H1 (cell line): ENCODE measurements at regions not wholly inside any gene's neighbourhood (a gene's known extent, or its start where the extent isn't known, plus 50 kb on each side); places are given as distances from the start of the nearest gene placed in this dataset.

Source experiments
- CTCF ChIA-PET: fragments of 300-600 bp; sonication (Branson Sonifier 250); formaldehyde crosslinking; loops from one replicate; lab custom pipeline; 2021; ENCODE audit not compliant: partially characterized antibody; lab: Charles Lee
- POLR2A ChIA-PET: fragments of 300-600 bp; sonication (Branson Sonifier 250); formaldehyde crosslinking; loops from one replicate; lab custom pipeline; 2021; ENCODE audit warnings: inconsistent platforms; ENCODE audit not compliant: partially characterized antibody; lab: Charles Lee
- DNase-seq, 2 experiments: peaks; one replicate each; pipeline versions ENCODE4 v3.0.0 to v3.0.0-alpha.2; 2010 to 2022; ENCODE audit warnings: low spot score in 2 of 2, low read depth in 1 of 2, mixed read lengths in 1 of 2
- FAIRE-seq: peaks from 2 replicates; lab custom pipeline; 2011; peaks lifted over from hg19 to GRCh38; lab: Jason Lieb, UNC
- H2AFZ ChIP-seq: 2 replicates; pipeline ENCODE4 v1.8.1; 2012; ENCODE audit warnings: low read length, inconsistent platforms
- H2AK5ac ChIP-seq: 2 replicates; pipeline ENCODE4 v1.6.1; 2013; ENCODE audit warnings: low read depth, low read length
- H2BK120ac ChIP-seq: replicated peaks from 2 replicates; pipeline ENCODE3; 2013; ENCODE audit warnings: low read depth, low read length, inconsistent platforms
- H2BK12ac ChIP-seq: 2 replicates; pipeline ENCODE4 v1.6.1; 2013; ENCODE audit warnings: low read depth, low read length
- H2BK15ac ChIP-seq: 2 replicates; pipeline ENCODE4 v1.6.1; 2013; ENCODE audit warnings: low read length
- H2BK20ac ChIP-seq: 2 replicates; pipeline ENCODE4 v1.6.1; 2013; ENCODE audit warnings: low read length
- H2BK5ac ChIP-seq: 2 replicates; pipeline ENCODE4 v1.6.1; 2013; ENCODE audit warnings: low read depth, low read length
- H3K14ac ChIP-seq: 2 replicates; pipeline ENCODE4 v1.6.1; 2013; ENCODE audit warnings: inconsistent platforms; ENCODE audit not compliant: insufficient read length
- H3K18ac ChIP-seq: 2 replicates; pipeline ENCODE4 v1.6.1; 2013; ENCODE audit warnings: low read length; ENCODE audit errors: extremely low read depth
- H3K23ac ChIP-seq: 2 replicates; pipeline ENCODE4 v1.6.1; 2013; ENCODE audit warnings: inconsistent platforms; ENCODE audit not compliant: insufficient read length
- H3K23me2 ChIP-seq: 2 replicates; pipeline ENCODE4 v1.6.1; 2013; ENCODE audit warnings: low read depth, low read length
- H3K27ac ChIP-seq: 2 replicates; pipeline ENCODE4 v1.6.1; 2011; ENCODE audit warnings: low read depth, low read length, inconsistent platforms
- H3K27me3 ChIP-seq, 4 experiments: replicated peaks in 1 of 4; 1 replicate in 1 of 4; 2 replicates in 3 of 4; pipeline versions ENCODE4 v1.6.1 to v1.8.1; 2011 to 2013; ENCODE audit warnings: low read length in 3 of 4, mild to moderate bottlenecking in 3 of 4, inconsistent platforms in 2 of 4, mixed read lengths in 2 of 4, moderate library complexity in 1 of 4; ENCODE audit not compliant: control insufficient read depth in 3 of 4, insufficient read depth in 3 of 4; ENCODE audit errors: extremely low read depth in 1 of 4
- H3K36me3 ChIP-seq, 4 experiments: 2 replicates each; pipeline versions ENCODE4 v1.6.1 to v1.8.1; 2011 to 2013; ENCODE audit warnings: mild to moderate bottlenecking in 4 of 4, low read length in 3 of 4, moderate library complexity in 2 of 4, control low read depth in 1 of 4, inconsistent platforms in 1 of 4; ENCODE audit not compliant: insufficient read depth in 4 of 4, control insufficient read depth in 2 of 4
- H3K4ac ChIP-seq: replicated peaks from 2 replicates; pipeline ENCODE3; 2013; ENCODE audit warnings: low read length, low read depth, mixed read lengths, inconsistent platforms; ENCODE audit not compliant: insufficient read length
- H3K4me1 ChIP-seq, 4 experiments: replicated peaks in 1 of 4; 1 replicate in 1 of 4; 2 replicates in 3 of 4; pipeline versions ENCODE4 v1.6.1 to v1.8.1; 2011 to 2013; ENCODE audit warnings: low read length in 3 of 4, inconsistent platforms in 2 of 4, mixed read lengths in 1 of 4; ENCODE audit not compliant: insufficient read depth in 4 of 4, control insufficient read depth in 3 of 4
- H3K4me2 ChIP-seq, 2 experiments: 2 replicates each; pipeline versions ENCODE4 v1.6.1 to v1.8.1; 2011 to 2013; ENCODE audit warnings: low read depth in 2 of 2, low read length in 2 of 2, control low read depth in 1 of 2, inconsistent platforms in 1 of 2, mild to moderate bottlenecking in 1 of 2; ENCODE audit not compliant: insufficient read depth in 1 of 2
- H3K4me3 ChIP-seq, 4 experiments: fragments of 200-600, 300-600 bp in 1 of 4; sonication (generic), shearing (Covaris generic), sonication (Bioruptor Twin) in 1 of 4; 2 replicates each; pipeline versions ENCODE4 v1.5.1 to v1.8.1; 2011 to 2016; ENCODE audit warnings: low read length in 4 of 4, low read depth in 3 of 4, control low read depth in 2 of 4, inconsistent platforms in 2 of 4, mild to moderate bottlenecking in 2 of 4, mixed read lengths in 1 of 4, moderate library complexity in 1 of 4; ENCODE audit not compliant: insufficient read depth in 2 of 4; ENCODE audit errors: extremely low read depth in 1 of 4
- H3K56ac ChIP-seq: replicated peaks from 2 replicates; pipeline ENCODE3; 2013; ENCODE audit warnings: low read depth, mild to moderate bottlenecking, mixed read lengths, low read length, inconsistent platforms; ENCODE audit not compliant: insufficient read length
- H3K79me1 ChIP-seq: 2 replicates; pipeline ENCODE4 v1.6.1; 2013; ENCODE audit warnings: low read depth, low read length, control low read depth
- H3K79me2 ChIP-seq, 2 experiments: 2 replicates each; pipeline versions ENCODE4 v1.6.1 to v1.8.1; 2012 to 2013; ENCODE audit warnings: low read length in 2 of 2, mild to moderate bottlenecking in 2 of 2, inconsistent platforms in 1 of 2; ENCODE audit not compliant: insufficient read depth in 2 of 2, control insufficient read depth in 1 of 2
- H3K9ac ChIP-seq, 4 experiments: replicated peaks in 1 of 4; 1 replicate in 1 of 4; 2 replicates in 3 of 4; pipeline versions ENCODE4 v1.6.1 to v1.8.1; 2011 to 2013; ENCODE audit warnings: low read depth in 3 of 4, low read length in 3 of 4, control low read depth in 2 of 4, mild to moderate bottlenecking in 2 of 4, moderate library complexity in 2 of 4, inconsistent platforms in 1 of 4; ENCODE audit errors: extremely low read depth in 1 of 4
- H3K9me3 ChIP-seq, 2 experiments: 2 replicates each; pipeline versions ENCODE4 v1.6.1 to v1.8.1; 2012 to 2013; ENCODE audit warnings: mild to moderate bottlenecking in 2 of 2, moderate library complexity in 2 of 2, control low read depth in 1 of 2, inconsistent platforms in 1 of 2, low read depth in 1 of 2, low read length in 1 of 2, mixed read lengths in 1 of 2; ENCODE audit not compliant: insufficient read depth in 2 of 2
- H4K20me1 ChIP-seq, 2 experiments: replicated peaks in 1 of 2; 2 replicates each; pipeline versions ENCODE3 to v1.8.1; 2011 to 2013; ENCODE audit warnings: inconsistent platforms in 2 of 2, low read length in 2 of 2, mild to moderate bottlenecking in 1 of 2; ENCODE audit not compliant: insufficient read depth in 2 of 2, control insufficient read depth in 1 of 2
- H4K5ac ChIP-seq: 2 replicates; pipeline ENCODE4 v1.6.1; 2013; ENCODE audit warnings: low read length, low read depth, mixed read lengths, inconsistent platforms; ENCODE audit not compliant: insufficient read length
- H4K8ac ChIP-seq: 2 replicates; pipeline ENCODE4 v1.8.0; 2013; ENCODE audit warnings: mild to moderate bottlenecking, moderate library complexity, low read length, inconsistent platforms; ENCODE audit not compliant: insufficient read depth; ENCODE audit errors: extremely low read depth
- H4K91ac ChIP-seq: replicated peaks from 2 replicates; pipeline ENCODE3; 2013; ENCODE audit warnings: low read length, mixed read lengths, inconsistent platforms; ENCODE audit not compliant: insufficient read length
- CTCF ChIP-seq, 3 experiments: IDR thresholded peaks; 1 replicate in 2 of 3; 2 replicates in 1 of 3; pipeline versions ENCODE4 v1.5.1 to v1.6.1; 2011; ENCODE audit warnings: low read length in 3 of 3, mild to moderate bottlenecking in 3 of 3, inconsistent platforms in 2 of 3, low read depth in 1 of 3, moderate library complexity in 1 of 3; ENCODE audit not compliant: insufficient read depth in 1 of 3; ENCODE audit errors: control extremely low read depth in 1 of 3
- MAX ChIP-seq: IDR thresholded peaks from 2 replicates; pipeline ENCODE4 v1.6.1; 2012; ENCODE audit warnings: inconsistent platforms
- PHF8 ChIP-seq: fragments of 200-600 bp; sonication (generic); conservative IDR thresholded peaks from 2 replicates; pipeline ENCODE4 v1.7.1; 2012; ENCODE audit warnings: low read depth, mild to moderate bottlenecking, inconsistent platforms, low read length, moderate library complexity
- TEAD4 ChIP-seq: IDR thresholded peaks from 2 replicates; pipeline ENCODE4 v1.6.1; 2012; ENCODE audit warnings: low read depth, low read length, inconsistent platforms, mixed read lengths
- WGBS, 2 experiments: shearing (Covaris generic) in 1 of 2; methylation state at CpG; one replicate each; pipeline versions ENCODE4 v1.1.6 to v1.1.7; 2013 to 2015; ENCODE audit warnings: low lambda C conversion rate in 2 of 2, mixed read lengths in 2 of 2, inconsistent platforms in 1 of 2, low coverage in 1 of 2, missing lambda C conversion rate in 1 of 2; ENCODE audit not compliant: insufficient replicate concordance in 2 of 2, insufficient coverage in 1 of 2, insufficient read length in 1 of 2; ENCODE audit errors: extremely low coverage in 1 of 2, missing lambda C conversion rate in 1 of 2; 5-methylcytosine and 5-hydroxymethylcytosine counted together

GRCh38 chr16:58938811-58939210, 204.7 kb upstream of the GOT2 start:
- TF ChIP-seq MAX = no peak
- no peak for TF ChIP-seq CTCF (IDR thresholded peaks at IDR 0.05; ENCODE audit: control extremely low read depth in 1 of 3, insufficient read depth in 1 of 3, low read depth in 1 of 3, low read length in 3 of 3)
- TF ChIP-seq PHF8 = no peak
- TF ChIP-seq TEAD4 = 0 out of 2 replicates have a peak, but pooled peaks have one; percentile 50
- peak overlapping the region in 1 of 2 experiments; percentile 29; a peak in 1 of 4 replicates for H3K4me2 ChIP-seq
- H2BK20ac ChIP-seq = no peak overlapping the region
- ChIA-PET CTCF (interaction anchor here (0.9 to 1.0 kb wide), 2 partner anchors 124 to 182 kb away, joined by 3 to 4 read pairs; no protein-coding TSS in a partner anchor), POLR2A (interaction anchor here (0.6 to 1.3 kb wide), 2 partner anchors 79 to 174 kb away, joined by 3 to 5 read pairs; no protein-coding TSS in a partner anchor)
- H2BK12ac ChIP-seq = 0 out of 2 replicates have a peak overlapping the region, but pooled peaks have one; percentile 52
- 0 out of 2 replicates have a peak overlapping the region, but pooled peaks have one; percentile 65 for H2BK15ac ChIP-seq
- H3K23me2 ChIP-seq = no peaks in the 10 kb centered on the region; the same call in 1 of the 2 replicates
- peak overlapping the region; percentile 100 for H2AFZ ChIP-seq
- H3K4ac ChIP-seq = no peak overlapping the region
- no peak overlapping the region for H2AK5ac ChIP-seq
- H3K4me1 ChIP-seq = peaks cover 0 to 9% (median 1%) of the 10 kb centered on the region in 4 experiments; a peak in 5 of 7 replicates
- no peak overlapping the region for H4K5ac ChIP-seq
- no peak overlapping the region for H3K23ac ChIP-seq
- WGBS, 2 experiments = 55% methylated on average over 7 of the region's 7 CpGs; no CpG with 5 or more reads in 1 of the 2 experiments
- no peak overlapping the region for H2BK5ac ChIP-seq
- H3K9me3 ChIP-seq = no peaks in the 10 kb centered on the region
- no peak overlapping the region for H2BK120ac ChIP-seq
- H3K56ac ChIP-seq = no peak overlapping the region
- H3K9ac ChIP-seq = no peak overlapping the region
- no peak overlapping the region for H3K14ac ChIP-seq
- FAIRE-seq = peak; percentile 75
- H3K79me1 ChIP-seq = no peaks in the 10 kb centered on the region
- no peak overlapping the region for H4K8ac ChIP-seq
- 0 out of 2 replicates have a peak overlapping the region, but pooled peaks have one; percentile 38 for H3K18ac ChIP-seq
- no peaks in the 10 kb centered on the region for H3K27me3 ChIP-seq
- H4K91ac ChIP-seq = no peak overlapping the region
- H3K79me2 ChIP-seq = no peaks in the 10 kb centered on the region
- H4K20me1 ChIP-seq = no peaks in the 10 kb centered on the region
- no peak overlapping the region for H3K27ac ChIP-seq
- H3K4me3 ChIP-seq = no peak overlapping the region
- H3K36me3 ChIP-seq = no peaks in the 10 kb centered on the region; a peak in 1 of 8 replicates
- no peak for DNase-seq
